Skeletal muscle satellite cell (primary cell): ENCODE measurements at regions not wholly inside any gene's neighbourhood (a gene's known extent, or its start where the extent isn't known, plus 50 kb on each side); places are given as distances from the start of the nearest gene placed in this dataset.

Experiments
- H3K27me3 ChIP-seq: 2 replicates; pipeline ENCODE4 v1.7.0; 2013; ENCODE audit warnings: low read length; ENCODE audit not compliant: control insufficient read depth, insufficient read depth
- H3K36me3 ChIP-seq: 2 replicates; pipeline ENCODE4 v1.7.0; 2013; ENCODE audit warnings: mild to moderate bottlenecking, control low read depth, low read length; ENCODE audit not compliant: insufficient read depth
- H3K4me1 ChIP-seq: 2 replicates; pipeline ENCODE4 v1.7.0; 2013; ENCODE audit warnings: low read length; ENCODE audit not compliant: control insufficient read depth, insufficient read depth
- H3K4me2 ChIP-seq: 2 replicates; pipeline ENCODE4 v1.7.0; 2013; ENCODE audit warnings: mild to moderate bottlenecking, low read length
- H3K4me3 ChIP-seq: 2 replicates; pipeline ENCODE4 v1.7.0; 2013; ENCODE audit warnings: low read length
- H3K9ac ChIP-seq: 2 replicates; pipeline ENCODE4 v1.7.0; 2013; ENCODE audit warnings: mild to moderate bottlenecking, low read depth, low read length, moderate library complexity
- H3K9me3 ChIP-seq: replicated peaks from 2 replicates; pipeline ENCODE4 v1.7.0; 2013; ENCODE audit warnings: mild to moderate bottlenecking, control low read depth, low read length

DNA sequence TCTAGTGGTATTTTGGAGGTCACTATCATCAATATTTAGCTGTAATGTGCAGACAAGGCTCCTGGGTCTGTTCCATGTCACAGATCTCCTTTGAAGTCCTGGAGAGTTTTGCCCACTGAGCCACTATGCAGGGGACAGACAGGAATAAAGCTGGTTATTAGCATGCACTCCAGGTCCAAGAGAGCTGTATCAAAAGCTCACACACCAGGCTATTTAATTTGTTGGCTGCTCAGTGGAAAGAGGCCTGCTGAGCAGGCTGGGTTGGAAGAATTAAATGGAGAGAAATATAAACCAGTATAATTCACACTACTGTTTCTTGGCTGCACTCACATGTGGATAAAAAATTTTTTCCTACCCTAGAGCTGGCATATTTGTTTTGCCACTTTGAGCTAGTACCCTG, 113.8 kb upstream of the TAF11L2 start:
- Histone ChIP-seq H3K9me3 (no peaks in the 10 kb centered on the region), H3K4me2 (no peak overlapping the region), H3K36me3 (no peaks in the 10 kb centered on the region), H3K27me3 (peaks cover 26% of the 10 kb centered on the region), H3K9ac (no peak overlapping the region), H3K4me1 (no peaks in the 10 kb centered on the region), H3K4me3 (no peak overlapping the region)

DNA sequence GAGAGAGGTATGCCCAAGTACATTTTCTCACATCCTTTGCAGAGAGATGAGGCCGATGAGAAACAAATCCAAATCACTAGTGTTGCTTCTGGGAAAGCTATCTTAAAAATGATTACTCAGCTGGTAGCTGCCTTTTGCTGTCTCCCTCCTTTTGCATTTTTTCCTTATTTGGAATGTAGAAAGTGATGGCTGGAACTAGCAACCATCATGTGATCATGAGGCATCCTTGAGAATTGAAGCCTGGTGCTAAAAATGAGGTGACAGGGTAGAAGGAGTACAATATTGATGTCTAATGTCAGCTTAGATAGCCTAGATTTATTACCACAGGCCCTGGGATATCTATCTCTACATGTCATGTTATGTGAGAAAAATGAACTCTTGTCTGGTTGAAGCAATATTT, 109.3 kb upstream of the TAF11L2 start:
- H3K4me3 ChIP-seq, result no peak overlapping the region
- no peaks in the 10 kb centered on the region for H3K9me3 ChIP-seq
- no peak overlapping the region for H3K9ac ChIP-seq
- H3K36me3 ChIP-seq, result no peaks in the 10 kb centered on the region
- H3K4me2 ChIP-seq, result no peak overlapping the region
- peaks cover 6% of the 10 kb centered on the region for H3K27me3 ChIP-seq
- H3K4me1 ChIP-seq, result no peaks in the 10 kb centered on the region

DNA sequence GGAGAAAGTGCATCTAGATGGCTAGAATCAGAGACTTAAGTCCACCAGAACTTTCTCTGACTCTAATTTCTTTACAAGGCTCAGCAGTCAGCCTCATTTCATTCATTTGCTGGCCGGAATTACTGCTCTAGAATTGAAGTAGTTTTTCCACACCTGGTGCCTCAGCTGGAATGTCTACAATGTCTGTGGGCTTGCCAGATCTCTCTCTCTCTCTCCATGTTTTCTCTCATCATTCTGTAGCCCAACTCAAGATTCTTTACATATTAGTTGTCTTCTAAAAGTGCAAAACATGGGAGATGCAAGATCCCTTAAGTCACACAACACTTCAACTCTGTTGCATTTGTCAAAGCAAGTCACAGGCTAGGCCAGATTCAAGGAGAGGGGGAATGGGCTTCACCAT, 103.9 kb upstream of the TAF11L2 start:
- Histone ChIP-seq H3K4me3 (no peak overlapping the region), H3K9me3 (no peaks in the 10 kb centered on the region), H3K36me3 (no peaks in the 10 kb centered on the region), H3K4me2 (no peak overlapping the region), H3K9ac (no peak overlapping the region), H3K27me3 (no peaks in the 10 kb centered on the region), H3K4me1 (peaks cover 14% of the 10 kb centered on the region)

DNA sequence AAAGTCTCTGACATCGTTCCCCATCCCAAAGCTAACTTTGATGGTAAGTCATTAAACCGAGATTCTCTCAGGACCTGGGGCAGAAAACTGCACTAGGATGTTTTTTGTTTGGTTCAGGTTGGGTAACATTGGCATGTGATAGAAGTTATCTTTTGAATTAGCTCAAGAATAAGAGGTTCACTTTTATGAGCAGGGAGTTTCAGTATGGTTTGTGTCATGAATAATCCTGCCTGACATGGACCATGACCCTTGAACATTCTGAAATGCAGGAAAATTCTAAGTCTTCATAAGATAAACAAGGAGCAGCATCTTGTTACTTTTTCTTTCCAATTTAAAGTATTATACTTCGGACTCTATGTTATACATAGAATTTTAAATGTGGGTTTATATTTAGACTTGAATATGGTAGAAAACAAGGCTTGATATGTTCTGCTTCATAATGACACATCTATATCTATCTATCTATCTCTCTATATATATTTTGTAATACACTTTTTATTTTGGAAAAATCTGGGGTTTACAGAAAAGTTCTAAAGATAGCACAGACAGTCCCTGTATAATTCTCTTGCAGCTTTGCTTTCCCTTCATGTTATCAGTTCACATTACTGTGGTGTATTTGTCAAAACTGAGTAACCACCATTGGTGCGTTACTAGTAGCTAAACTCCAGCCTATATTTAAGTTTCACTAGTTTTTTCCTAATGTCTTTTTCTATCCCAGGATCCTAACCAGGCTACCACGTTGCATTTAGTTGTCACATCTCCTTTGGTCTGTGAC, 102.7 kb upstream of the TAF11L2 start:
- Histone ChIP-seq H3K9ac (no peak overlapping the region), H3K4me3 (no peak overlapping the region), H3K4me2 (no peak overlapping the region), H3K4me1 (peaks cover 14% of the 10 kb centered on the region), H3K9me3 (no peaks in the 10 kb centered on the region), H3K36me3 (no peaks in the 10 kb centered on the region), H3K27me3 (no peaks in the 10 kb centered on the region)

DNA sequence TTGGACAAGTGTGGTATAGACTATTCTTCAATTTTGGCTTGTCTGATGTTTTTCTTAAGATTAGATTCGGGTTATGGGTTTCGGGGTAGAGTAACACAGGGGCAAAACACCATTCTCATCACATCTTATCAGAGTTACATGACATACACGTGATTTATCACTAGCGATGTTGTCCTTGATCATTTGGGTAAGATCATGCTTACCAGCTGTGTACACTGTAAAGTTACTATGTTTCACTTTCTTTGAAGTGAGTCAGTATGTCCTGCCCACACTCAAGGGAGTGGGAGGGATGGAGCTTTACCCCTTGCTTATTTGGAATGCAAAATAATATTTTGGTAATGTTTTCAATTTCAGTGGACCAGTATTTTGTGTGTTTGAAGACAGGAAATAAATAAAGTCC, 101.8 kb upstream of the TAF11L2 start:
- H3K9me3 ChIP-seq, result no peaks in the 10 kb centered on the region
- H3K4me2 ChIP-seq, result no peak overlapping the region
- no peak overlapping the region for H3K4me3 ChIP-seq
- peaks cover 9% of the 10 kb centered on the region for H3K27me3 ChIP-seq
- H3K4me1 ChIP-seq, result peaks cover 14% of the 10 kb centered on the region
- no peak overlapping the region for H3K9ac ChIP-seq
- no peaks in the 10 kb centered on the region for H3K36me3 ChIP-seq

DNA sequence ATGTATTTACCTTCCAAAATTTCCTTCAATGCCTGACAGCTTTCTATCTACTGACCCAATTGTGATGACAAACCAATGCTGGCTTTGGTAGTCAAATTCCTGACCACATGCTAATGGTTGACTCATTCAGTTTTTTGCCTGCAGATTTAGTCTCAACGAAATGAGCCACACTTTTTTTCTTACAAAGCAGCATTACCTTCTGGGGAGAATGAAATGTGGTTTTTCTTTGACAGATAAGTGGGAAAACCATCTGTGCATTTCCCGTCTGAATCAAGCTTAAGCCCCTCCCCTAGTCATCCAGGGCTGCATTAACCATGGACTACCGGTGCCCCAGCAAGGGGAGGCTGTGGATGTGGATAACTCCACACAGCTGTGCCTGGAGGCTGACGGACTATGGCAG, 99.6 kb upstream of the TAF11L2 start:
- Histone ChIP-seq H3K4me2 (peak overlapping the region; percentile 3), H3K27me3 (peaks cover 31% of the 10 kb centered on the region), H3K9ac (no peak overlapping the region), H3K36me3 (no peaks in the 10 kb centered on the region), H3K9me3 (no peaks in the 10 kb centered on the region), H3K4me1 (peaks cover 14% of the 10 kb centered on the region), H3K4me3 (no peak overlapping the region)

DNA sequence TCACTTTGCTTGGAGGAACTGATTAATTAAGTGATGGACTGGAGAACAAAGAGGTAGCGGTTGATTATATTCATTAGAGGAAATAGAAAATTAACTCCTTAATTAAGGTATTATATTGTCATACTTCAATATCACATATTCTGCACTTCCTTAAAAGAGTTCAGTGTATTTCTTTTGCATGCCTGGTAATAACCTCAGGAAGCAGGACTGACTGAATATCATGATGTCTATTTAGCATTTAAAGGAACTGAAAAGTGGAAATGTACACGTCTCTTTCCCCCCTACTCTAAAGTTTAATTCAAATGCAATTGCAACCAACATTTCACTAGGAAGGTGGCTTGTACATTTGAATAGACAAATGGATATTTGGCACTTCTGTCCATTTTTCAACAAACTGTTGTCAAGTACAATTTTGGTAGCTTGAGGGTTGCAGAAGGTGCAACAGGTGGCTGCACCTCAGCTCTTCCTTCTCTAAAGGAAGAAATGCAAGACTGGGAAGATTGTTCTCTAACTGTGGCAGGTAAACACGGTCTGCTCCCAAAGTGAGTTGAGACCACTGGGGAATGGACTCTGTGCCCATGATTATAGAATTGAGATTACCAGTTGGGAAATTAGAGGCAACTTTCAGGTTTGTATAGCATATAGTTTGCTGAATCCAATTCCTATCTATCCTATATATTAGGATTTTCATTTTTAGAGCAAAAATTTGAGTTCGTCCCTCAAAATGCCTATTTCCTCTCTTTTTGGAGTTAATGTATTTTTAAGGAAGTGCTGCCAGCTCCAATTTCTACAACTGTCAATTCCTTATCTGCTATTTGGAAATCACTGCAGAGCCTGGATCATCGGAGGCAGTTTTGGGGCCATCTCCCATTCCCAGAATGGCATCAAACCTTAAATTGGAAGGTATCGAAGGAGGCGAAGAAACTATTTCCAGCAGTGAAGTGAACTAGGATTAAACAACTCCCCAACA, 98.9 kb upstream of the TAF11L2 start:
- Histone ChIP-seq H3K9ac (no peak overlapping the region), H3K4me2 (peak overlapping the region; percentile 3), H3K27me3 (peaks cover 38% of the 10 kb centered on the region), H3K36me3 (no peaks in the 10 kb centered on the region), H3K9me3 (no peaks in the 10 kb centered on the region), H3K4me1 (peaks cover 14% of the 10 kb centered on the region), H3K4me3 (no peak overlapping the region)

DNA sequence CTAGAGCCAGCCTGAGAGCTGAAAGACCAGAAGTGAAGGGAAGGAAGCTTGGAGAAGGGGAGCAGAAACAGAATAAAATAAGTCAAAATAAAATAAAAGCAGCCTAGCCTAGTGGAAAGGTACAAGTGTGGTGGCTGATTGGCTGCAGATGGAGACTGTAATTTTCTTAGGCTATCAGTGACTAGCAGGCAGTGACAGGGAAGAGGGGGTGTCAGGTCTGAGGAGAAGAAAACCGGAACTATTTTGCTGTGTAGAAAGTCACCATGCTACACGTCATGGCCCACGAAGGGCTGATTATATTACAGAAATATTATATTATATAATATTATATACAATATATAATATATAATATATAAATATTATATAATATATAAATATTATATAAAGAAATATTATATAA, 98.1 kb upstream of the TAF11L2 start:
- peaks cover 14% of the 10 kb centered on the region for H3K4me1 ChIP-seq
- no peak overlapping the region for H3K4me2 ChIP-seq
- H3K4me3 ChIP-seq, result no peak overlapping the region
- no peaks in the 10 kb centered on the region for H3K36me3 ChIP-seq
- H3K9ac ChIP-seq, result no peak overlapping the region
- peaks cover 43% of the 10 kb centered on the region for H3K27me3 ChIP-seq
- H3K9me3 ChIP-seq, result no peaks in the 10 kb centered on the region

DNA sequence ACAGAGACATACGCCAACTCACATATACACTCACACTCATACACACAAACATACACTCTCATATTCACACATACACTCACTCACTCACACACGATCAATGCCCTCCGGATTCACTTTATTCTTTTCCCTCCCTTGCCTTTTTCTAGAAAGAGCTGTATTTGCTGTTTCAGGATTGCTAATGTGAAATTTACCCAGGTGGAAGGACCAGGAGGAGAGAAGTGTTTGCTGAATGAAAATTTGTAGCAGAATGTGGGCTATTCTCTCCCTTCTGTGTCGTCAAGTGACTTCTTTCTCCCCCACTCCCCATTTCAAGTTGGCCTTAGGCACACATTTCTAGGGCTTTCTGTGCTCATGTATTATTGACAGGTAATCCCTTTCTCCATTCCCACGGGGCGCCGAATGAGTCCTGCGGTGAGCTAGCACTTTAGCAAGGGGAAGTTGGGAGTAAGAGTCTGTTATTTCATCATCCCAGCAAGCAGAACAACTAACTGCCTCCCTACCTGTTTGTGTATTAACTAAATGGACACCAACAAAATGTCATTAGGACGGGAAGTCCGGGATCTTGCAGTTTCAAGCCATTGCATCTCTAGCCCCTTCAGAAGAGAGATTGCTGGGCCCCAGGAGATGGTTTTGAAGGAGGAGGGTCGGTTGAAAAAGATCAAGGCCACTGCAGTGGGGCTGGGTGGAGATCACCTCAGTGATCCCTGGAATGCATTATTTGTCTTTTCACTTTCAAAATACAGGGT, 97.1 kb upstream of the TAF11L2 start:
- no peak overlapping the region for H3K9ac ChIP-seq
- peaks cover 14% of the 10 kb centered on the region for H3K4me1 ChIP-seq
- peaks cover 43% of the 10 kb centered on the region for H3K27me3 ChIP-seq
- H3K36me3 ChIP-seq, result no peaks in the 10 kb centered on the region
- no peaks in the 10 kb centered on the region for H3K9me3 ChIP-seq
- no peak overlapping the region for H3K4me2 ChIP-seq
- H3K4me3 ChIP-seq, result no peak overlapping the region

DNA sequence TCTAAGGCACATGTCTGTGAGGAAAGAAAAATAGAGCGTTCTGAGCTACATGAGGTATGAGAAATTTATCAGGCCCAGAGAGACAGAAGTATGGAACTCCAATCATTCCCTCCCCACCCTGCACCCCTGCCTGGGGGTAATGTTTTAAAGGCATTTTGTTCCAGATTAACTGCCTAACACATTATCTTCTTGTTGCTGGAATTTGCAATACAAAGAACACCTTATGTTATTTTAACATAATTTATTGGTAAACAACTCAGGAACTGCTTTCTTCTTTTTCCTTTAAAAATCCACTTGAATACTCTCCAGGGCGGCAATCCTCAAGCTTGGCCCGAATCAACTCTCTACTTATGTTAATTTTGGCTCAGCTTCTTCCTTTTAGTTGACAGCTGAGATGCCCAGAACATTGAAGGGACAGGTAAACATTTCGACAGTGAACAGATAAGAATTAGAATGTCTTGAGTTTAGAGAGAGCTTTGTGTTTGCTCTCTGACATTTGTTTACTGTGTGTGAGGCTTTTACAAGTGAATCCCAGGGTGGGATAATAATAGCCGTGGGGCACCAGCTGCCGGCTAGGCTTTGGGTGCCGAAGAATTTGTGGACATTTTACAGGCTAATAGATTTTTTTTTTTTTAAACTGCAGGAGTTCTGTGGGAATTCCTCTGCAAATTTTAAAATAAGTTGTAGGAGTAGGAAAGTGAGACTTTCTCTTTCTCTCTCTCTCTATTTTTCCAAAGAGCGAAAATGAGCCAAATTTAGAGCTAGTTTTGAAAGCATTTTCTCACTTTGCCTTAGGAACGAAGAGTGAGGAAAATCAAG, 96.4 kb upstream of the TAF11L2 start:
- H3K4me3 ChIP-seq, result no peak overlapping the region

More for the DNA sequence above, 96.4 kb upstream of the TAF11L2 start:
- Histone ChIP-seq H3K9ac (no peak overlapping the region), H3K27me3 (peaks cover 49% of the 10 kb centered on the region), H3K4me2 (no peak overlapping the region), H3K9me3 (no peaks in the 10 kb centered on the region), H3K36me3 (no peaks in the 10 kb centered on the region), H3K4me1 (peaks cover 14% of the 10 kb centered on the region)
